ENCODE measurements at regions not wholly inside any gene's neighbourhood (a gene's known extent, or its start where the extent isn't known, plus 50 kb on each side); places are given as distances from the start of the nearest gene placed in this dataset.

- Histone ChIP-seq H3K27me3 (ENCODE audit: insufficient read depth, low read depth) (no peaks in the 10 kb centered on the region), H3K9ac (no peak overlapping the region), H3K4me1 (ENCODE audit: low read depth, poor library complexity, severe bottlenecking) (no peaks in the 10 kb centered on the region), H3K36me3 (ENCODE audit: insufficient read depth) (no peaks in the 10 kb centered on the region), H3K27ac (no peak overlapping the region), H4K20me1 (ENCODE audit: insufficient read depth) (no peaks in the 10 kb centered on the region), H3K79me2 (ENCODE audit: insufficient read depth, low read depth) (no peaks in the 10 kb centered on the region), H3K4me3 (IDR thresholded peaks at IDR 0.05; ENCODE audit: insufficient read depth, low read depth, low read length) (no peak overlapping the region), H2AFZ (ENCODE audit: low read depth) (no peak overlapping the region), H3K4me2 (no peak overlapping the region)
- TF ChIP-seq CTCF (conservative IDR thresholded peaks at IDR 0.05; ENCODE audit: low read depth, low read length) = no peak
Observed at GRCh38 chr10:36647540-36647939, 477.9 kb upstream of the ANKRD30A start.

- Histone ChIP-seq H3K4me3 (IDR thresholded peaks at IDR 0.05; ENCODE audit: insufficient read depth, low read depth, low read length) (no peak overlapping the region), H3K79me2 (ENCODE audit: insufficient read depth, low read depth) (no peaks in the 10 kb centered on the region), H3K4me2 (no peak overlapping the region), H4K20me1 (ENCODE audit: insufficient read depth) (no peaks in the 10 kb centered on the region), H3K27ac (no peak overlapping the region), H3K27me3 (ENCODE audit: insufficient read depth, low read depth) (no peaks in the 10 kb centered on the region; the same call in 1 of the 2 replicates), H3K36me3 (ENCODE audit: insufficient read depth) (no peaks in the 10 kb centered on the region), H3K9ac (no peak overlapping the region), H3K4me1 (ENCODE audit: low read depth, poor library complexity, severe bottlenecking) (no peaks in the 10 kb centered on the region), H2AFZ (ENCODE audit: low read depth) (no peak overlapping the region)
- no peak for TF ChIP-seq CTCF (conservative IDR thresholded peaks at IDR 0.05; ENCODE audit: low read depth, low read length)
Observed at GRCh38 chr10:36640626-36641025, 484.8 kb upstream of the ANKRD30A start.

- Histone ChIP-seq H2AFZ (ENCODE audit: low read depth) (no peak overlapping the region), H4K20me1 (ENCODE audit: insufficient read depth) (no peaks in the 10 kb centered on the region), H3K79me2 (ENCODE audit: insufficient read depth, low read depth) (no peaks in the 10 kb centered on the region), H3K27me3 (ENCODE audit: insufficient read depth, low read depth) (no peaks in the 10 kb centered on the region; the same call in 1 of the 2 replicates), H3K27ac (no peak overlapping the region), H3K4me3 (IDR thresholded peaks at IDR 0.05; ENCODE audit: insufficient read depth, low read depth, low read length) (no peak overlapping the region), H3K4me1 (ENCODE audit: low read depth, poor library complexity, severe bottlenecking) (no peaks in the 10 kb centered on the region), H3K36me3 (ENCODE audit: insufficient read depth) (no peaks in the 10 kb centered on the region), H3K4me2 (no peak overlapping the region), H3K9ac (no peak overlapping the region)
- no peak for TF ChIP-seq CTCF (conservative IDR thresholded peaks at IDR 0.05; ENCODE audit: low read depth, low read length)
Observed at GRCh38 chr10:36638462-36639155, 486.8 kb upstream of the ANKRD30A start.

- H3K27ac ChIP-seq = no peak overlapping the region
- no peak overlapping the region for H2AFZ ChIP-seq (ENCODE audit: low read depth)
- no peak for TF ChIP-seq CTCF (conservative IDR thresholded peaks at IDR 0.05; ENCODE audit: low read depth, low read length)
Observed at GRCh38 chr10:36636879-36637278, 488.5 kb upstream of the ANKRD30A start.

More at GRCh38 chr10:36636879-36637278, 488.5 kb upstream of the ANKRD30A start:
- no peaks in the 10 kb centered on the region for H3K36me3 ChIP-seq (ENCODE audit: insufficient read depth)
- no peaks in the 10 kb centered on the region for H4K20me1 ChIP-seq (ENCODE audit: insufficient read depth)
- H3K27me3 ChIP-seq (ENCODE audit: insufficient read depth, low read depth) = no peaks in the 10 kb centered on the region; the same call in 1 of the 2 replicates
- H3K9ac ChIP-seq = no peak overlapping the region
- H3K4me1 ChIP-seq (ENCODE audit: low read depth, poor library complexity, severe bottlenecking) = no peaks in the 10 kb centered on the region
- H3K4me3 ChIP-seq (IDR thresholded peaks at IDR 0.05; ENCODE audit: insufficient read depth, low read depth, low read length) = no peak overlapping the region
- no peak overlapping the region for H3K4me2 ChIP-seq
- H3K79me2 ChIP-seq (ENCODE audit: insufficient read depth, low read depth) = no peaks in the 10 kb centered on the region

All from KMS-11 (cell line).